ENCODE measurements at regions not wholly inside any gene's neighbourhood (a gene's known extent, or its start where the extent isn't known, plus 50 kb on each side); places are given as distances from the start of the nearest gene placed in this dataset.

DNA sequence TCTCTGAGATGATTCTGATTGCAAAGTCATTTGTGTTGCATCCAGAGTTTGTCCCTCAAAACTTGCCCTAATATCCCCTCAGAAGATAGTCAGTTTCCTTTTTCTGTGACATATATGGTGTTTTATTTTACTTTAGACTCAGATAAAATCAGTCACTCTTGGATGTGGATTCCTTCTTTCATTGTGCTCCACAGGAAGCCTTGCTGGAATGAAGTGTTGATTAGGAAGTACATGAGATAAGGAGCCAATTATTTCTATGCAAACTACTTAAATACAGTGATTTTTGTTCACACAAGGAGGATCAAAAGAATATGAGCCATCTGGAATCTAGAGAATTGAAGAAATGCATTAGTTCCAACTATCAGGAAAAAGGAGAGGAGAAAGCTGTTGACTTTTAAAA, 107.6 kb upstream of the RXFP2 start:
- Histone ChIP-seq H3K23me2 (ENCODE audit: low read depth, low read length) (no peaks in the 10 kb centered on the region), H3K79me1 (ENCODE audit: low read depth, low read length) (no peaks in the 10 kb centered on the region), H2BK12ac (ENCODE audit: low read depth, low read length) (no peak overlapping the region), H3K4me1 (replicated peaks in 1 of 4; ENCODE audit: control insufficient read depth in 3 of 4, insufficient read depth in 4 of 4, low read length in 3 of 4) (peaks cover 0 to 5% (median under 1%) of the 10 kb centered on the region in 4 experiments; a peak in 2 of 7 replicates), H3K9ac (replicated peaks in 1 of 4; ENCODE audit: extremely low read depth in 1 of 4, low read depth in 3 of 4, low read length in 3 of 4) (no peak overlapping the region), H3K27ac (ENCODE audit: low read depth, low read length) (no peak overlapping the region), H3K79me2 (ENCODE audit: control insufficient read depth in 1 of 2, insufficient read depth in 2 of 2, low read length in 2 of 2) (no peaks in the 10 kb centered on the region), H3K36me3 (ENCODE audit: control insufficient read depth in 2 of 4, insufficient read depth in 4 of 4, low read length in 3 of 4) (no peaks in the 10 kb centered on the region), H3K27me3 (replicated peaks in 1 of 4; ENCODE audit: control insufficient read depth in 3 of 4, extremely low read depth in 1 of 4, insufficient read depth in 3 of 4, low read length in 3 of 4) (no peaks in the 10 kb centered on the region), H3K4me3 (ENCODE audit: extremely low read depth in 1 of 4, insufficient read depth in 2 of 4, low read depth in 3 of 4, low read length in 4 of 4) (no peak overlapping the region), H2AK5ac (ENCODE audit: low read depth, low read length) (no peak overlapping the region), H2BK15ac (ENCODE audit: low read length) (no peak overlapping the region), H3K56ac (replicated peaks; ENCODE audit: insufficient read length, low read depth, low read length) (no peak overlapping the region), H3K23ac (ENCODE audit: insufficient read length) (no peak overlapping the region), H2BK5ac (ENCODE audit: low read depth, low read length) (no peak overlapping the region), H4K20me1 (replicated peaks in 1 of 2; ENCODE audit: control insufficient read depth in 1 of 2, insufficient read depth in 2 of 2, low read length in 2 of 2) (no peaks in the 10 kb centered on the region), H3K14ac (ENCODE audit: insufficient read length) (no peak overlapping the region), H4K8ac (ENCODE audit: extremely low read depth, insufficient read depth, low read length) (no peak overlapping the region), H4K91ac (replicated peaks; ENCODE audit: insufficient read length, low read length) (no peak overlapping the region), H3K18ac (ENCODE audit: extremely low read depth, low read length) (no peak overlapping the region), H3K4me2 (ENCODE audit: insufficient read depth in 1 of 2, low read depth in 2 of 2, low read length in 2 of 2) (no peak overlapping the region), H2AFZ (ENCODE audit: low read length) (no peak overlapping the region), H4K5ac (ENCODE audit: insufficient read length, low read depth, low read length) (peak overlapping the region; percentile 72), H3K4ac (replicated peaks; ENCODE audit: insufficient read length, low read depth, low read length) (no peak overlapping the region), H2BK120ac (replicated peaks; ENCODE audit: low read depth, low read length) (no peak overlapping the region), H2BK20ac (ENCODE audit: low read length) (no peak overlapping the region), H3K9me3 (ENCODE audit: insufficient read depth in 2 of 2, low read depth in 1 of 2, low read length in 1 of 2) (no peaks in the 10 kb centered on the region)
- FAIRE-seq, result no peak
- POLR2A ChIA-PET (ENCODE audit: partially characterized antibody), result no interaction called here
- no peak for DNase-seq (ENCODE audit: low read depth in 1 of 2, low spot score in 2 of 2)
- CTCF ChIA-PET (ENCODE audit: partially characterized antibody), result interaction anchor here (1.4 kb wide), 1 partner anchor 19 kb away, joined by 3 read pairs; no protein-coding TSS in a partner anchor
- TF ChIP-seq KDM4A (IDR thresholded peaks at IDR 0.05; ENCODE audit: low read depth, low read length, severe bottlenecking), result no peak
- TF ChIP-seq, protein P1, sequence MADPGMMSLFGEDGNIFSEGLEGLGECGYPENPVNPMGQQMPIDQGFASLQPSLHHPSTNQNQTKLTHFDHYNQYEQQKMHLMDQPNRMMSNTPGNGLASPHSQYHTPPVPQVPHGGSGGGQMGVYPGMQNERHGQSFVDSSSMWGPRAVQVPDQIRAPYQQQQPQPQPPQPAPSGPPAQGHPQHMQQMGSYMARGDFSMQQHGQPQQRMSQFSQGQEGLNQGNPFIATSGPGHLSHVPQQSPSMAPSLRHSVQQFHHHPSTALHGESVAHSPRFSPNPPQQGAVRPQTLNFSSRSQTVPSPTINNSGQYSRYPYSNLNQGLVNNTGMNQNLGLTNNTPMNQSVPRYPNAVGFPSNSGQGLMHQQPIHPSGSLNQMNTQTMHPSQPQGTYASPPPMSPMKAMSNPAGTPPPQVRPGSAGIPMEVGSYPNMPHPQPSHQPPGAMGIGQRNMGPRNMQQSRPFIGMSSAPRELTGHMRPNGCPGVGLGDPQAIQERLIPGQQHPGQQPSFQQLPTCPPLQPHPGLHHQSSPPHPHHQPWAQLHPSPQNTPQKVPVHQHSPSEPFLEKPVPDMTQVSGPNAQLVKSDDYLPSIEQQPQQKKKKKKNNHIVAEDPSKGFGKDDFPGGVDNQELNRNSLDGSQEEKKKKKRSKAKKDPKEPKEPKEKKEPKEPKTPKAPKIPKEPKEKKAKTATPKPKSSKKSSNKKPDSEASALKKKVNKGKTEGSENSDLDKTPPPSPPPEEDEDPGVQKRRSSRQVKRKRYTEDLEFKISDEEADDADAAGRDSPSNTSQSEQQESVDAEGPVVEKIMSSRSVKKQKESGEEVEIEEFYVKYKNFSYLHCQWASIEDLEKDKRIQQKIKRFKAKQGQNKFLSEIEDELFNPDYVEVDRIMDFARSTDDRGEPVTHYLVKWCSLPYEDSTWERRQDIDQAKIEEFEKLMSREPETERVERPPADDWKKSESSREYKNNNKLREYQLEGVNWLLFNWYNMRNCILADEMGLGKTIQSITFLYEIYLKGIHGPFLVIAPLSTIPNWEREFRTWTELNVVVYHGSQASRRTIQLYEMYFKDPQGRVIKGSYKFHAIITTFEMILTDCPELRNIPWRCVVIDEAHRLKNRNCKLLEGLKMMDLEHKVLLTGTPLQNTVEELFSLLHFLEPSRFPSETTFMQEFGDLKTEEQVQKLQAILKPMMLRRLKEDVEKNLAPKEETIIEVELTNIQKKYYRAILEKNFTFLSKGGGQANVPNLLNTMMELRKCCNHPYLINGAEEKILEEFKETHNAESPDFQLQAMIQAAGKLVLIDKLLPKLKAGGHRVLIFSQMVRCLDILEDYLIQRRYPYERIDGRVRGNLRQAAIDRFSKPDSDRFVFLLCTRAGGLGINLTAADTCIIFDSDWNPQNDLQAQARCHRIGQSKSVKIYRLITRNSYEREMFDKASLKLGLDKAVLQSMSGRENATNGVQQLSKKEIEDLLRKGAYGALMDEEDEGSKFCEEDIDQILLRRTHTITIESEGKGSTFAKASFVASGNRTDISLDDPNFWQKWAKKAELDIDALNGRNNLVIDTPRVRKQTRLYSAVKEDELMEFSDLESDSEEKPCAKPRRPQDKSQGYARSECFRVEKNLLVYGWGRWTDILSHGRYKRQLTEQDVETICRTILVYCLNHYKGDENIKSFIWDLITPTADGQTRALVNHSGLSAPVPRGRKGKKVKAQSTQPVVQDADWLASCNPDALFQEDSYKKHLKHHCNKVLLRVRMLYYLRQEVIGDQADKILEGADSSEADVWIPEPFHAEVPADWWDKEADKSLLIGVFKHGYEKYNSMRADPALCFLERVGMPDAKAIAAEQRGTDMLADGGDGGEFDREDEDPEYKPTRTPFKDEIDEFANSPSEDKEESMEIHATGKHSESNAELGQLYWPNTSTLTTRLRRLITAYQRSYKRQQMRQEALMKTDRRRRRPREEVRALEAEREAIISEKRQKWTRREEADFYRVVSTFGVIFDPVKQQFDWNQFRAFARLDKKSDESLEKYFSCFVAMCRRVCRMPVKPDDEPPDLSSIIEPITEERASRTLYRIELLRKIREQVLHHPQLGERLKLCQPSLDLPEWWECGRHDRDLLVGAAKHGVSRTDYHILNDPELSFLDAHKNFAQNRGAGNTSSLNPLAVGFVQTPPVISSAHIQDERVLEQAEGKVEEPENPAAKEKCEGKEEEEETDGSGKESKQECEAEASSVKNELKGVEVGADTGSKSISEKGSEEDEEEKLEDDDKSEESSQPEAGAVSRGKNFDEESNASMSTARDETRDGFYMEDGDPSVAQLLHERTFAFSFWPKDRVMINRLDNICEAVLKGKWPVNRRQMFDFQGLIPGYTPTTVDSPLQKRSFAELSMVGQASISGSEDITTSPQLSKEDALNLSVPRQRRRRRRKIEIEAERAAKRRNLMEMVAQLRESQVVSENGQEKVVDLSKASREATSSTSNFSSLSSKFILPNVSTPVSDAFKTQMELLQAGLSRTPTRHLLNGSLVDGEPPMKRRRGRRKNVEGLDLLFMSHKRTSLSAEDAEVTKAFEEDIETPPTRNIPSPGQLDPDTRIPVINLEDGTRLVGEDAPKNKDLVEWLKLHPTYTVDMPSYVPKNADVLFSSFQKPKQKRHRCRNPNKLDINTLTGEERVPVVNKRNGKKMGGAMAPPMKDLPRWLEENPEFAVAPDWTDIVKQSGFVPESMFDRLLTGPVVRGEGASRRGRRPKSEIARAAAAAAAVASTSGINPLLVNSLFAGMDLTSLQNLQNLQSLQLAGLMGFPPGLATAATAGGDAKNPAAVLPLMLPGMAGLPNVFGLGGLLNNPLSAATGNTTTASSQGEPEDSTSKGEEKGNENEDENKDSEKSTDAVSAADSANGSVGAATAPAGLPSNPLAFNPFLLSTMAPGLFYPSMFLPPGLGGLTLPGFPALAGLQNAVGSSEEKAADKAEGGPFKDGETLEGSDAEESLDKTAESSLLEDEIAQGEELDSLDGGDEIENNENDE (IDR thresholded peaks at IDR 0.05; ENCODE audit: insufficient replicate concordance, low read length), result no peak
